AG09319 (cell line): ENCODE measurements at regions not wholly inside any gene's neighbourhood (a gene's known extent, or its start where the extent isn't known, plus 50 kb on each side); places are given as distances from the start of the nearest gene placed in this dataset.
A peak's percentile ranks its signal among the peaks of the same experiment; 100 is the strongest.
"Not testable (repeated sequence)": the region's sequence is repeated elsewhere in the genome, so short reads cannot be mapped to it uniquely, and the experiment has no call there.

Experiments
- DNase-seq: peaks from one replicate; pipeline ENCODE4 v3.0.0-alpha.2; 2010; ENCODE audit warnings: low read depth; ENCODE audit errors: extremely low read depth
- CTCF ChIP-seq: IDR thresholded peaks from 2 replicates; pipeline ENCODE4 v1.5.1; 2011; ENCODE audit warnings: low read depth, mild to moderate bottlenecking, inconsistent platforms, low read length, moderate library complexity

DNA sequence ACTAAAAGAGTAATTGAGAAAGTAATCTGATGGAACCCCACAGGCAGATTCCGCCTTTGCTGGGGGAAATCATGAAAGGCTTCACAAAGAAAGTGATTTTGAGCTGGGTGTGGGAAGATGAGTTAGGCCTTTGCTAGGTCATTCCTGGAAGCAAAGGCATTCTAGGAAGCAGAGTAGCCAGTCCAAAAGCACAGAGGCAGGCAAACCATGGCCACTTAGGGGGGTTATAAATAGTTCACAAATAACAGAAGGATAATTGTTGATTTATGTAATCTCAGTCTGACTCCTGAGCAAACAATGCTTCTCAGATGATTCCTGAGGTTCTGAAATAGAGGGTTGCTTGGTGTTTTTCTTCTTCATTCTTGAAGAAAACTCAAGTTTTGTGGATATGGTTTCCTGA lies 576.3 kb downstream of the NTRK3 start:
- no peak for DNase-seq
- no peak for TF ChIP-seq CTCF

DNA sequence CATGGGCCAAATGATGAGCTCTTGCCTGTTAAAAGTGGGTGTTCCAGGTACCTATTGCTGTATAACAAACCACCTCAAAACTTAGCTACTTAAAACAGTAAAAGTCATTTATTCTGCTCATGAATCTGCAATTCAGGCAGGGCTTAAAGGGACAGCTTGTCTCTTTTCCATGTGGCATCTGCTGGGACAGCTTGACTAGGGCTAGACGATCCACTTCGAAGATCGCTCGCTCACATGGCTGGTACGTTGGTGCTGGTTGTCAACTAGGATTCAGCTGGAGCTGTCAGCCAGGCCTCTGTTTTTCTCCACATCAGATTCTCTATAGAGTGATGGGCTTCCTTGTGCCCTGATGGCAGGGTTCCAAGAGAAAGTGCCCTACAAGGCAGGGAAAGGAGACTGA lies 581.3 kb downstream of the NTRK3 start:
- no peak for DNase-seq
- no peak for TF ChIP-seq CTCF

GRCh38 chr15:87672309-87673288 lies 583.9 kb downstream of the NTRK3 start:
- TF ChIP-seq CTCF: peak; percentile 84
- peak; percentile 7 for DNase-seq

DNA sequence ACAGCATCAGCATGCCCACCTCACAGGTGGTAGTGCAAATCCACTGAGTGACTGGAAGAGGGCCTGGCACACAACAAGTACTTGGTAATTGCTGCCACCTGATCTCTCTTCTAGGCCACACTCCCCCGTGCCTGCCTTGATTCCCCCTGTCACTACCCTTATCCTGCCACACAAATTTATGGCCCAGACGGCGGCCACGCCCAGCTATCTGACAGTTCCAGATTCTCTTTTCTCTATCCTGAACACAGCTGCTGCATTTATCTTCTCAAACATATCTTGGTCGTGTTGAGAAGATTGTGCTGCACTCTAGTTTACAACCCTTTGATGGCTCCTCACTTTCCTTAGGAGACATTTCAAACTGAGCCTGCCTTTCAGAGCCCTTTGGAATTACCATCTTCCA lies 585.2 kb downstream of the NTRK3 start:
- no peak for DNase-seq
- TF ChIP-seq CTCF: no peak

DNA sequence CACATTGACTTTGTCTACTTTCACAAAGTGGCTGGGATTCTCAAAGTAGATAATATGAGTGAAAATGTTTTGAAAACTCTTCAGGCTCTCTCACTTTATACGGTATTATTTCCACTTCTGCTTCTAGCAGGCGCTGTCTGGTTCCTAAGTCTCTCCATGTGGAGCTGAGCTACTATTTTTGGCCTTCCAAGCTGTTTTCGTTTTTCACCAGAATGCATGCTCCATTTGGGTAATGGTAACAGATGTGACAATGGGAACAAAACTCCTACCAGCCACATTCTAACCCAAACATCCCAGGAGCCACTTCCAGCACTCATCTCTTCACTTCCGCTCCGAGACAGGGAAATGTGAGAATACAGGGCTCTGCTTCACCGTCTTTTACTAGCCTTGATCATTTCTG lies 586.7 kb downstream of the NTRK3 start:
- no peak for DNase-seq

GRCh38 chr15:87668768-87669564 lies 587.6 kb downstream of the NTRK3 start:
- DNase-seq: not testable (repeated sequence)

More for the DNA sequence above, 586.7 kb downstream of the NTRK3 start:
- TF ChIP-seq CTCF: no peak

- no peak for TF ChIP-seq CTCF
- no peak for DNase-seq
Observed at GRCh38 chr15:87667643-87668042, 588.9 kb downstream of the NTRK3 start.
